ENCODE measurements at regions not wholly inside any gene's neighbourhood (a gene's known extent, or its start where the extent isn't known, plus 50 kb on each side); places are given as distances from the start of the nearest gene placed in this dataset.

DNA sequence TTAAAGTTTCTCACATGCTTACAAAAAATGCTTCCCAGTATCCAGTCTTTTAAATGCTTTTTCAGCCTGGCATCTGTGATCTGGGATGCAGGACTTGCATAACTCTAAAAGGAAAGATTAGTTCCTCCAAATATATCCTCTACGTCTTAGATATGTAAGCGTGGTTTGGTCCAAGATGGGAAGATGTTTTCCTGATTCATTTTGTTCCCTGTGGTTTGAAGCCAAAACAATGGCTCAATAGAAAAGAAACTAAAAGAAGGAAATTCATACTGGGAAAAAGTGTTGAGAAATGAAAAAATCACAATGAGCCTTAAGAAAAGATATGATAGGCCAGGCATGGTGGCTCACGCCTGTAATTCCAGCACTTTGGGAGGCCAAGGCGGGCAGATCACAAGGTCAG lies 1002.8 kb downstream of the NAALADL2 start:
- TF ChIP-seq, protein P1, sequence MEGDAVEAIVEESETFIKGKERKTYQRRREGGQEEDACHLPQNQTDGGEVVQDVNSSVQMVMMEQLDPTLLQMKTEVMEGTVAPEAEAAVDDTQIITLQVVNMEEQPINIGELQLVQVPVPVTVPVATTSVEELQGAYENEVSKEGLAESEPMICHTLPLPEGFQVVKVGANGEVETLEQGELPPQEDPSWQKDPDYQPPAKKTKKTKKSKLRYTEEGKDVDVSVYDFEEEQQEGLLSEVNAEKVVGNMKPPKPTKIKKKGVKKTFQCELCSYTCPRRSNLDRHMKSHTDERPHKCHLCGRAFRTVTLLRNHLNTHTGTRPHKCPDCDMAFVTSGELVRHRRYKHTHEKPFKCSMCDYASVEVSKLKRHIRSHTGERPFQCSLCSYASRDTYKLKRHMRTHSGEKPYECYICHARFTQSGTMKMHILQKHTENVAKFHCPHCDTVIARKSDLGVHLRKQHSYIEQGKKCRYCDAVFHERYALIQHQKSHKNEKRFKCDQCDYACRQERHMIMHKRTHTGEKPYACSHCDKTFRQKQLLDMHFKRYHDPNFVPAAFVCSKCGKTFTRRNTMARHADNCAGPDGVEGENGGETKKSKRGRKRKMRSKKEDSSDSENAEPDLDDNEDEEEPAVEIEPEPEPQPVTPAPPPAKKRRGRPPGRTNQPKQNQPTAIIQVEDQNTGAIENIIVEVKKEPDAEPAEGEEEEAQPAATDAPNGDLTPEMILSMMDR (IDR thresholded peaks at IDR 0.05), result no peak
- TF ChIP-seq POLR2A (IDR thresholded peaks at IDR 0.05), result no peak

Measured in Peyer's patch (tissue), 4 donors.